Endothelial cell of umbilical vein (primary cell): ENCODE measurements at regions not wholly inside any gene's neighbourhood (a gene's known extent, or its start where the extent isn't known, plus 50 kb on each side); places are given as distances from the start of the nearest gene placed in this dataset.

Source experiments
- BruUV-seq: library from RNA; stranded (reverse); fragments of 400-500 nt; replicated peaks from 2 replicates; lab custom pipeline; 2021; lab: Mats Ljungman, UMichigan
- CTCF ChIA-PET: fragments of 300-600, 350-600 bp; sonication (Branson Sonifier 250); formaldehyde crosslinking; loops from one replicate; lab custom pipeline; 2021; ENCODE audit warnings: antibody characterized with exemption, inconsistent platforms; lab: Charles Lee
- POLR2A ChIA-PET: fragments of 300-600, 350-600 bp; sonication (Branson Sonifier 250); formaldehyde crosslinking; loops from one replicate; lab custom pipeline; 2021; ENCODE audit warnings: antibody characterized with exemption, inconsistent platforms; lab: Charles Lee
- DNase-seq: peaks from one replicate; pipeline ENCODE4 v3.0.0-alpha.2; 2011; ENCODE audit warnings: low read depth, low spot score
- FAIRE-seq: peaks from 2 replicates; lab custom pipeline; 2011; peaks lifted over from hg19 to GRCh38; lab: Jason Lieb, UNC
- H2AFZ ChIP-seq: 2 replicates; pipeline ENCODE4 v1.6.0; 2012; ENCODE audit warnings: low read depth, low read length, control low read depth, inconsistent platforms
- H3K27ac ChIP-seq: 2 replicates; pipeline ENCODE4 v1.5.1; 2011; ENCODE audit warnings: low read depth, mild to moderate bottlenecking, control low read depth, low read length, moderate library complexity; ENCODE audit not compliant: insufficient read depth
- H3K27me3 ChIP-seq, 2 experiments: 2 replicates each; pipeline versions ENCODE4 v1.6.0 to v1.6.1; 2011; ENCODE audit warnings: low read length in 2 of 2, mixed read lengths in 1 of 2; ENCODE audit not compliant: control insufficient read depth in 2 of 2, insufficient read depth in 2 of 2
- H3K36me3 ChIP-seq, 2 experiments: 2 replicates in 1 of 2; 3 replicates in 1 of 2; pipeline ENCODE4 v1.5.1; 2011; ENCODE audit warnings: low read length in 2 of 2, mild to moderate bottlenecking in 1 of 2, moderate library complexity in 1 of 2; ENCODE audit not compliant: control insufficient read depth in 2 of 2, insufficient read depth in 2 of 2; ENCODE audit errors: extremely low read depth in 1 of 2
- H3K4me1 ChIP-seq: 3 replicates; pipeline ENCODE4 v1.5.1; 2011; ENCODE audit warnings: mild to moderate bottlenecking, low read length; ENCODE audit not compliant: control insufficient read depth, insufficient read depth; ENCODE audit errors: extremely low read depth
- H3K4me2 ChIP-seq: 2 replicates; pipeline ENCODE4 v1.6.1; 2011; ENCODE audit warnings: low read length, control low read depth, mixed read lengths; ENCODE audit not compliant: insufficient read depth
- H3K4me3 ChIP-seq, 3 experiments: fragments of 200-600 bp in 1 of 3; sonication (generic), shearing (Covaris generic) in 1 of 3; replicated peaks in 1 of 3; 2 replicates each; pipeline ENCODE4 v1.5.1; 2011 to 2016; ENCODE audit warnings: control low read depth in 3 of 3, low read length in 3 of 3, mild to moderate bottlenecking in 2 of 3, inconsistent platforms in 1 of 3, low read depth in 1 of 3, moderate library complexity in 1 of 3; ENCODE audit not compliant: insufficient read depth in 1 of 3
- H3K79me2 ChIP-seq: 2 replicates; pipeline ENCODE4 v1.6.0; 2012; ENCODE audit warnings: low read length, inconsistent platforms; ENCODE audit not compliant: control insufficient read depth, insufficient read depth
- H3K9ac ChIP-seq: replicated peaks from 2 replicates; pipeline ENCODE3; 2011; ENCODE audit warnings: low read length, control low read depth; ENCODE audit not compliant: insufficient read depth; ENCODE audit errors: extremely low read depth
- H3K9me1 ChIP-seq: replicated peaks from 3 replicates; pipeline ENCODE4 v1.6.0; 2011; ENCODE audit warnings: mild to moderate bottlenecking, low read length; ENCODE audit not compliant: control insufficient read depth, insufficient read depth; ENCODE audit errors: extremely low read depth
- H3K9me3 ChIP-seq: replicated peaks from 2 replicates; pipeline ENCODE4 v1.5.1; 2012; ENCODE audit warnings: low read length, inconsistent platforms; ENCODE audit not compliant: control insufficient read depth, insufficient read depth
- H4K20me1 ChIP-seq: replicated peaks from 2 replicates; pipeline ENCODE3; 2011; ENCODE audit warnings: mild to moderate bottlenecking, low read length; ENCODE audit not compliant: control insufficient read depth, insufficient read depth; ENCODE audit errors: extremely low read depth
- CTCF ChIP-seq, 2 donors: IDR thresholded peaks; 1 replicate in 1 of 2; 2 replicates in 1 of 2; pipeline ENCODE4 v1.5.1; 2011; ENCODE audit warnings: low read length in 2 of 2, mild to moderate bottlenecking in 2 of 2, moderate library complexity in 2 of 2, control low read depth in 1 of 2, inconsistent platforms in 1 of 2, low read depth in 1 of 2; ENCODE audit not compliant: insufficient read depth in 1 of 2; ENCODE audit errors: extremely low read depth in 1 of 2
- EZH2 ChIP-seq: IDR thresholded peaks from 2 replicates; pipeline ENCODE4 v1.6.1; 2012; ENCODE audit warnings: borderline replicate concordance, low read depth, mild to moderate bottlenecking, moderate library complexity, low read length, inconsistent platforms; ENCODE audit not compliant: severe bottlenecking
- FOS ChIP-seq: IDR thresholded peaks from 2 replicates; pipeline ENCODE4 v1.6.1; 2011; ENCODE audit warnings: mild to moderate bottlenecking, low read length, moderate library complexity, borderline replicate concordance; ENCODE audit not compliant: insufficient read depth
- GATA2 ChIP-seq: IDR thresholded peaks from 2 replicates; pipeline ENCODE4 v1.7.0; 2011; ENCODE audit warnings: low read depth, mild to moderate bottlenecking, moderate library complexity, mixed read lengths, low read length; ENCODE audit not compliant: insufficient read length, insufficient read depth
- JUN ChIP-seq: IDR thresholded peaks from 2 replicates; pipeline ENCODE4 v1.6.1; 2011; ENCODE audit warnings: borderline replicate concordance, low read depth; ENCODE audit not compliant: insufficient read length, insufficient read depth
- MAX ChIP-seq: IDR thresholded peaks from 2 replicates; pipeline ENCODE4 v1.6.1; 2011; ENCODE audit not compliant: insufficient read depth, insufficient read length
- MYC ChIP-seq: IDR thresholded peaks from one replicate; pipeline ENCODE4 v1.6.1; 2011; ENCODE audit warnings: mild to moderate bottlenecking, low read depth, low read length
- POLR2A ChIP-seq: IDR thresholded peaks from 2 replicates; pipeline ENCODE4 v1.6.1; 2012; ENCODE audit warnings: low read depth, mild to moderate bottlenecking, control low read depth, low read length
- POLR2AphosphoS5 ChIP-seq: IDR thresholded peaks from 2 replicates; pipeline ENCODE4 v1.6.1; 2012; ENCODE audit warnings: low read depth, mild to moderate bottlenecking, control low read depth, low read length, moderate library complexity; ENCODE audit not compliant: insufficient read depth
- dilution Hi-C: fragments of 300-500 bp; cut with MboI; formaldehyde crosslinking; loops from one replicate; pipeline ENCODE4 v1.15.0; 2019; ENCODE audit warnings: low sequenced_read_pairs; ENCODE audit not compliant: extremely low pct_ligation_motif_present
- intact Hi-C: fragments of 100-400 bp; cut with micrococcal nuclease; formaldehyde crosslinking; loops from one replicate; pipeline ENCODE4 v1.10.0; 2022

- Histone ChIP-seq H3K4me1 (no peaks in the 10 kb centered on the region), H3K4me3 (no peak overlapping the region), H3K9me1 (no peaks in the 10 kb centered on the region), H3K9ac (no peak overlapping the region), H3K9me3 (no peaks in the 10 kb centered on the region), H3K27ac (no peak overlapping the region), H3K79me2 (no peaks in the 10 kb centered on the region), H4K20me1 (no peaks in the 10 kb centered on the region), H3K27me3 (no peaks in the 10 kb centered on the region), H2AFZ (no peak overlapping the region), H3K4me2 (no peak overlapping the region), H3K36me3 (no peaks in the 10 kb centered on the region)
- CTCF ChIA-PET, result interaction anchor here (1.2 to 1.4 kb wide), 2 partner anchors 8 to 93 kb away, joined by 3 to 7 read pairs; partner anchors contain the start of gene SSBP2
- intact Hi-C loops, result no loop called here
- no peak for FAIRE-seq
- dilution Hi-C loops, result no loop called here
- TF ChIP-seq POLR2A, result no peak
- TF ChIP-seq POLR2AphosphoS5, result no peak
- TF ChIP-seq JUN, result no peak
- TF ChIP-seq FOS, result no peak
- no peak for TF ChIP-seq EZH2
- no peak for TF ChIP-seq GATA2
- no peak for TF ChIP-seq CTCF (IDR thresholded peaks at IDR 0.05; ENCODE audit: extremely low read depth in 1 of 2, insufficient read depth in 1 of 2, low read depth in 1 of 2, low read length in 2 of 2)
- no peak for TF ChIP-seq MYC
- TF ChIP-seq MAX, result no peak
- BruUV-seq, result no TSS peak
- POLR2A ChIA-PET, result no interaction called here
- no peak for DNase-seq
These were observed 92.9 kb upstream of the SSBP2 start for GRCh38 chr5:81843845-81844244.
